ENCODE measurements at regions not wholly inside any gene's neighbourhood (a gene's known extent, or its start where the extent isn't known, plus 50 kb on each side); places are given as distances from the start of the nearest gene placed in this dataset.
A peak's percentile ranks its signal among the peaks of the same experiment; 100 is the strongest.

DNA sequence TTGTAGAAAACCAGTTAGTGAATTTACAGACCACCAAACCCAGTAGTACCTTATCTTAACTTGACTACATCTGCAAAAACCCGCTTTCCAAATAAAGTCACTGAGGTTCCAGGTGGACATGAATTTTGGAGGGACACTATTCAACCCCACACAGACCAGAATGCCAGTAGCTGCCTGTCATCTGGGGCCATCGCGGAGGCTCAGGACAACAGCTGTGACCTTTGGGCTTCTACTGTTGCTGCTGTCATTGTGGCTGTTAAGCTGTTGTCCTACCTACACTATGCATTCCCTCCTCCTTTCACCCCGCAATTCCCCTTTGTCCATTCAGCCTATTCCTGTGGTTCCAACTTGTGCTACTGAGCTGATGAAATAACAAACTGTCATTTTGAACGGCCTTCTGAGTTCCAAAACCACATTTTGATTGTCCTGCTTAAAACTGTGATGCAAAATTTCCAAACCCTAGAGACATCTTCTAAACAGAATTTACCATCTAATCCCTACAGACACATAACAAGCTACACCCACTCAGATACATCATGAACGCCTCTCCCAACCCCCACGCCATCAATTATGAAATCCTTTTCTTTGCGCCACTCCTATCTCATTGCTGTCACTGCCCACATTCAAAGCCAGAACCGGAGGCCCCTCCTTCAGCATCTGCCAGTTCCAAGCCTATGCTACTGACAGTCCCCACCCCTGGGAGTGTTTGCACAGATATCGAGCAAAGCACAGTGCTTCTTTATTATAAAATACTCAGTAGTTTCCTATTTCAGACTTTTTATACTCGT is 125.0 kb downstream of the C6orf118 start:
- DNase-seq: peak; percentile 44
- Histone ChIP-seq H3K36me3 (no peaks in the 10 kb centered on the region), H3K4me1 (no peaks in the 10 kb centered on the region), H3K9me3 (replicated peaks) (no peaks in the 10 kb centered on the region), H3K4me3 (no peak overlapping the region), H3K27me3 (ENCODE audit: low read depth) (no peaks in the 10 kb centered on the region), H3K27ac (replicated peaks) (peak overlapping the region; percentile 37)
- intact Hi-C loops (cut with micrococcal nuclease): no loop called here
- TF ChIP-seq, protein P1, sequence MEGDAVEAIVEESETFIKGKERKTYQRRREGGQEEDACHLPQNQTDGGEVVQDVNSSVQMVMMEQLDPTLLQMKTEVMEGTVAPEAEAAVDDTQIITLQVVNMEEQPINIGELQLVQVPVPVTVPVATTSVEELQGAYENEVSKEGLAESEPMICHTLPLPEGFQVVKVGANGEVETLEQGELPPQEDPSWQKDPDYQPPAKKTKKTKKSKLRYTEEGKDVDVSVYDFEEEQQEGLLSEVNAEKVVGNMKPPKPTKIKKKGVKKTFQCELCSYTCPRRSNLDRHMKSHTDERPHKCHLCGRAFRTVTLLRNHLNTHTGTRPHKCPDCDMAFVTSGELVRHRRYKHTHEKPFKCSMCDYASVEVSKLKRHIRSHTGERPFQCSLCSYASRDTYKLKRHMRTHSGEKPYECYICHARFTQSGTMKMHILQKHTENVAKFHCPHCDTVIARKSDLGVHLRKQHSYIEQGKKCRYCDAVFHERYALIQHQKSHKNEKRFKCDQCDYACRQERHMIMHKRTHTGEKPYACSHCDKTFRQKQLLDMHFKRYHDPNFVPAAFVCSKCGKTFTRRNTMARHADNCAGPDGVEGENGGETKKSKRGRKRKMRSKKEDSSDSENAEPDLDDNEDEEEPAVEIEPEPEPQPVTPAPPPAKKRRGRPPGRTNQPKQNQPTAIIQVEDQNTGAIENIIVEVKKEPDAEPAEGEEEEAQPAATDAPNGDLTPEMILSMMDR (IDR thresholded peaks at IDR 0.05; ENCODE audit: borderline replicate concordance): no peak

DNA sequence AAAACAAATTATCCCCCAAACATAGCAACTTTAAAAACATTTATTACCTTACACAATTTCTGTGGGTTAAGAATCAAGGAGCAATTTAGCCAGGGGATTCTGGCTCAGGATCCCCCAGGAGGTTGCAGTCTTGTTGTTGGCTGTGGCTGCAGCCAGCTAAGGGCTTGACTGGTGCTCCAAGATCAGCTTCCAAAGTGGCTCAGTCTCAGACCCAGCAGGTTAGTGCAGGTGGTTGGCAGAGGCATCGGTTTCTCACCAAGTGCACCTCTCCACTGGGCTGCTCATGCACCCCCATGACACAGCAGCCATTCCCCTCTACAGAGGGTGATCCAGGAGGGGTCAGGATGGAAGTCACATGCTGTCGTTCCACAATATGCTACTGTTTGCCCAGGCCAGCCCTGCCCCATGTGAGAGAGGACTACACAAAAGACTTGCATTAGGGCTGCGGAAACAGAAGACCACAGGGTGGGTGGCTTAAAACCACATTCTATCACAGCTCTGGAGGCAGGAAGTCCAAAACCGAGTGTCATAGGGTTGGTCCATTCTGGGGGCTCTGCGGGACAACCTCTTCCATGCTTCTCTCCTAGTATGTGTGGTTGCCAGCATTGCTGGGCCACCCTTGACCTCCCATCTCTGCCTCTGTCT is 125.8 kb downstream of the C6orf118 start:
- H3K9me3 ChIP-seq (replicated peaks): no peaks in the 10 kb centered on the region
- no peaks in the 10 kb centered on the region for H3K36me3 ChIP-seq
- DNase-seq: no peak
- intact Hi-C loops (cut with micrococcal nuclease): no loop called here
- no peaks in the 10 kb centered on the region for H3K4me1 ChIP-seq
- H3K27ac ChIP-seq (replicated peaks): peak overlapping the region; percentile 37
- TF ChIP-seq, protein P1 (IDR thresholded peaks at IDR 0.05; ENCODE audit: borderline replicate concordance): no peak
- H3K27me3 ChIP-seq (ENCODE audit: low read depth): no peaks in the 10 kb centered on the region
- H3K4me3 ChIP-seq: no peak overlapping the region

DNA sequence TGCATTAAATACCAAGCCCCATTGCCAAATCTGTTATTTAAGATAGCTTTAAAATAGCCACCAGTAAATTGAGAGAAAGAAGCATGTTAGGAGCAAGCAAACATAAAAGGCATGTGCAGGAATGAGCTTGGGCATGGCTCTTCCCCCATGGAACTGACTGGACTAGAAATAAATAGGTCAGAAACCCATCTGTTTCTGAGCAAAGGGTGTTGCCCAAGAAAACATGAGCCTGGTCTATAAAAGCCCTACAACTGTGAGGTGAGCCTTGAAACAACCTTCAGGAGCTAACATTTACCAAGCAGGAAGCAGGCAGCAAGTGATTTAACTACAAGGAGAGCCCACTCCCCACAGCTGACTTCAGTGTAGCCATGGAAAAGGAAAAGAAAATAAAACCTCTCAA is 126.3 kb downstream of the C6orf118 start:
- intact Hi-C loops (cut with micrococcal nuclease): no loop called here
- DNase-seq: no peak
- H3K27me3 ChIP-seq (ENCODE audit: low read depth): no peaks in the 10 kb centered on the region
- H3K9me3 ChIP-seq (replicated peaks): no peaks in the 10 kb centered on the region
- H3K4me3 ChIP-seq: no peak overlapping the region
- TF ChIP-seq, protein P1 (IDR thresholded peaks at IDR 0.05; ENCODE audit: borderline replicate concordance): no peak
- peak overlapping the region; percentile 11 for H3K27ac ChIP-seq (replicated peaks)
- H3K4me1 ChIP-seq: no peaks in the 10 kb centered on the region
- H3K36me3 ChIP-seq: no peaks in the 10 kb centered on the region

DNA sequence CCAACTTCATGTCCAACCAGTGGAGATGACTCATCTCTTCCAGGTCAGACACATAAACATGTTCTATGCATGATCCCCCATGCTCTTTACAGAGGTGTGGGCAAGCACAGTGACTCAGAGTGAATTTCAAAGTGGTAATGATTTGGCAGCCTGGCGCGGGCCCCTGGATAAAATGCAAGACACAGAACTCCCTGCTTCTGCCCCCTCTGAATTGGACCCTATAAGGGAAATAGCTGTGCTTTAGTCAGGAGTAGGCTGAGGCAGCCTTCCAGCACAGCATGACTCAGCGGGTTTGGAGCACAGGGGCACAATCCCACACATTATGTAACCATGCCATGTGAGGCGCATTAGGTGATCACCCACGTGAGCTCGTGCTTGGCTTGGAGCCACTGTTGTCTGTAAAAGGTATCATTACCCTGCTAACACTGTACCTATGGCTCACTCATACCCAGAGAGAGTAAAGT is 127.4 kb downstream of the C6orf118 start:
- intact Hi-C loops (cut with micrococcal nuclease): no loop called here
- DNase-seq: no peak
- Histone ChIP-seq H3K4me3 (no peak overlapping the region), H3K27ac (replicated peaks) (no peak overlapping the region), H3K27me3 (ENCODE audit: low read depth) (no peaks in the 10 kb centered on the region), H3K4me1 (no peaks in the 10 kb centered on the region), H3K36me3 (no peaks in the 10 kb centered on the region), H3K9me3 (replicated peaks) (peaks cover under 1% of the 10 kb centered on the region)
- TF ChIP-seq, protein P1 (IDR thresholded peaks at IDR 0.05; ENCODE audit: borderline replicate concordance): no peak

DNA sequence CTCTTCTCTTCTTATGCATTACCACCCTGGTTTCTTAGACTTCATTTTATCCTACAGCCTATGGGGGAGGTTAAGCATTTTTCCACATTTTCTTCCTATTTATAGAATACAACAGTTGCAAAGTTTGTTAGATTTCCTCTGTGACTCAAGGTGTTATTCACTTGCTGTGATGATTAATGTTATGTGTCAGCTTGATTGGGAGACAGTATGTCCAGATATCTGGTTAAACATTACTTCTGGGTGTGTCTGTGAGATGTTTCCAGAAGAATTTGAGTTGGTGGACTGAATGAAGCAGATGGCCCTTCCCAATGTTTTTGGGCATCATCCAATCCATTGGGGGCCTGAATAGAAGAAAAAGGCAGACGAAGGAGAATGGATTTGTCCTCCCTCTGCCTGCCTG is 131.3 kb downstream of the C6orf118 start:
- Histone ChIP-seq H3K4me3 (no peak overlapping the region), H3K4me1 (no peaks in the 10 kb centered on the region), H3K9me3 (replicated peaks) (peaks cover 26% of the 10 kb centered on the region), H3K27ac (replicated peaks) (no peak overlapping the region), H3K27me3 (ENCODE audit: low read depth) (no peaks in the 10 kb centered on the region), H3K36me3 (no peaks in the 10 kb centered on the region)
- no peak for DNase-seq
- intact Hi-C loops (cut with micrococcal nuclease): no loop called here
- TF ChIP-seq, protein P1 (IDR thresholded peaks at IDR 0.05; ENCODE audit: borderline replicate concordance): no peak

Data from left ventricle myocardium inferior (tissue), 1 donor.